Activated T-helper 1 cell treated with anti-CD3 and anti-CD28 coated beads, Interleukin-12 subunit alpha, Interleukin-12 subunit beta, Interleukin-2, Interleukin-4 antibody, amounts not matched to agents 30 ng/mL and 10 ng/mL and 1 ng/mL, durations not matched to agents 14 hours and 24 hours and 36 hours (primary cell): ENCODE measurements at regions not wholly inside any gene's neighbourhood (a gene's known extent, or its start where the extent isn't known, plus 50 kb on each side); places are given as distances from the start of the nearest gene placed in this dataset.

Experiments
- DNase-seq: peaks from one replicate; pipeline ENCODE4 v3.0.0; 2021; ENCODE audit warnings: low spot score
- H3K27ac Mint-ChIP-seq: one replicate; pipeline ENCODE4 v1.8.0; 2021; ENCODE audit warnings: mild to moderate bottlenecking, mixed read lengths
- H3K27me3 Mint-ChIP-seq: one replicate; pipeline ENCODE4 v1.8.0; 2022; ENCODE audit warnings: mild to moderate bottlenecking, moderate library complexity, mixed read lengths; ENCODE audit not compliant: insufficient read depth
- H3K36me3 Mint-ChIP-seq: one replicate; pipeline ENCODE4 v1.8.0; 2021; ENCODE audit warnings: low read depth, mixed read lengths
- H3K4me1 Mint-ChIP-seq: one replicate; pipeline ENCODE4 v1.8.0; 2021; ENCODE audit warnings: low read depth, mixed read lengths
- H3K4me3 Mint-ChIP-seq: one replicate; pipeline ENCODE4 v1.8.0; 2021; ENCODE audit warnings: mild to moderate bottlenecking, moderate library complexity, mixed read lengths
- H3K9me3 Mint-ChIP-seq: one replicate; pipeline ENCODE4 v1.8.0; 2021; ENCODE audit warnings: mixed read lengths
- intact Hi-C: fragments of 100-400 bp; cut with micrococcal nuclease; formaldehyde crosslinking; loops from one replicate; pipeline ENCODE4 v1.15.1; 2024

DNA sequence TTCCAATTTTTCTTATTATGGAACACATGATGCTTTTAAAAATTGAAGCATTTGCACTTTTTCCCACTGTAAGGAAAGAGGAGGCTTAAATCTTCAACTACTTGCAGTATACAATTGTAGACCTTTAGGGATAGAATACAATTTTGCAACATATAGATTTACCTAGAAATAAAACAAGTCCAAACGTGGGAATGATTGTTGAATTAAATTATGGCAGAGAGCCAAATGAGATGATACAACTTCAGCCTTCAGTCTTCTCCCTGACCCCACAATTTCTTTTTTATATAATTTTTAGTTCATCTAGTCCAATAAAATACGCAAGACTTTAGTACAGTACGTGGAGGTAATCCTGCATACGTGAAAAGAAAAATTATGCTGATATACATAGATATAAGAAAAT is 666.5 kb downstream of the SLC16A7 start:
- Mint-ChIP-seq H3K27me3 (no peaks in the 10 kb centered on the region), H3K4me3 (no peak overlapping the region), H3K36me3 (no peaks in the 10 kb centered on the region), H3K4me1 (no peaks in the 10 kb centered on the region), H3K27ac (no peak overlapping the region), H3K9me3 (no peaks in the 10 kb centered on the region)
- intact Hi-C loops, result no loop called here
- DNase-seq, result no peak

DNA sequence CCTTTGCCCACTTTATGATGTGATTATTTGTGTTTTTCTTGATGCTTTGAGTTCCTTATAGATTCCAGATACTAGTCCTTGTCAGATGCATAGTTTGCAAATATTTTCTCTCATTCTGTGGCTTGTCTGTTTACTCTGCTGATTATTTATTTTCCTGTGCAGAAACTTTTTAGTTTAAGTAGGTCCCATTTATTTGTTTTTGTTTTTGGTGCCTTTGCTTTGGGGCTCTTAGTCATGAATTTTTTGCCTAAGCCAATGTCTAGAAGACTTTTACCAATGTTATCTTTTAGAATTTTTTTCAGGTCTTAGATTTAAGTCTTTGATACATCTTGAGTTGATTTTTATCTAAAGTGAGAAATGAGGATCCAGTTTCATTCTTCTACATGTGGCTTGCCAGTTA is 667.3 kb downstream of the SLC16A7 start:
- intact Hi-C loops, result no loop called here
- DNase-seq, result no peak
- Mint-ChIP-seq H3K27me3 (no peaks in the 10 kb centered on the region), H3K4me3 (no peak overlapping the region), H3K27ac (no peak overlapping the region), H3K9me3 (no peaks in the 10 kb centered on the region), H3K4me1 (no peaks in the 10 kb centered on the region), H3K36me3 (no peaks in the 10 kb centered on the region)

GRCh38 chr12:60263836-60264493 is 668.1 kb downstream of the SLC16A7 start:
- no peak for DNase-seq
- intact Hi-C loops, result no loop called here
- H3K4me1 Mint-ChIP-seq, result no peaks in the 10 kb centered on the region
- H3K9me3 Mint-ChIP-seq, result no peaks in the 10 kb centered on the region
- H3K36me3 Mint-ChIP-seq, result no peaks in the 10 kb centered on the region
- H3K27ac Mint-ChIP-seq, result no peak overlapping the region
- no peak overlapping the region for H3K4me3 Mint-ChIP-seq
- no peaks in the 10 kb centered on the region for H3K27me3 Mint-ChIP-seq

GRCh38 chr12:60265741-60266140 is 669.9 kb downstream of the SLC16A7 start:
- H3K27me3 Mint-ChIP-seq, result no peaks in the 10 kb centered on the region
- H3K4me1 Mint-ChIP-seq, result no peaks in the 10 kb centered on the region
- H3K36me3 Mint-ChIP-seq, result no peaks in the 10 kb centered on the region
- H3K27ac Mint-ChIP-seq, result no peak overlapping the region
- no peak overlapping the region for H3K4me3 Mint-ChIP-seq
- intact Hi-C loops, result no loop called here
- no peak for DNase-seq
- peaks cover 1% of the 10 kb centered on the region for H3K9me3 Mint-ChIP-seq

GRCh38 chr12:60266381-60266852 is 670.6 kb downstream of the SLC16A7 start:
- Mint-ChIP-seq H3K4me3 (no peak overlapping the region), H3K27ac (no peak overlapping the region), H3K27me3 (no peaks in the 10 kb centered on the region), H3K4me1 (no peaks in the 10 kb centered on the region), H3K9me3 (peaks cover 8% of the 10 kb centered on the region), H3K36me3 (no peaks in the 10 kb centered on the region)
- no peak for DNase-seq
- intact Hi-C loops, result no loop called here

- Mint-ChIP-seq H3K4me1 (no peaks in the 10 kb centered on the region), H3K27ac (no peak overlapping the region), H3K4me3 (no peak overlapping the region), H3K27me3 (no peaks in the 10 kb centered on the region), H3K9me3 (peaks cover 8% of the 10 kb centered on the region), H3K36me3 (no peaks in the 10 kb centered on the region)
- intact Hi-C loops, result no loop called here
- no peak for DNase-seq
These were observed 673.9 kb downstream of the SLC16A7 start for GRCh38 chr12:60269611-60270269.

DNA sequence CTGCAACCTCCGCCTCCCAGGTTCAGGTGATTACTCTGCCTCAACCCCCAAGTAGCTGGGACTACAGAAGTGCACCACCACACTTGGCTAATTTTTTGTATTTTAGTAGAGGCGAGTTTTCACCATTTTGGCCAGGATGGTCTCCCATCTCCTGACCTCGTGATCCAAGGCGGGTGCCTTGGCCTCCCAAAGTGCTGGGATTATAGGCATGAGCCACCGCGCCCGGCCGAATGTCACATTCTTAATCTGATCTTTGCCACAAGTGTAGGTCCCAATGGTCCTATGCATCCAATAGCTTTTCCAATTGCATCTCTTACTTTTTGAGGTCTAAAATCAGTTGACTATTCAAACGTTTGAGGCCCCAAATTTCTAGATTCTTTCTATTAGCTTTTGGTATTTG is 676.0 kb downstream of the SLC16A7 start:
- intact Hi-C loops, result no loop called here
- Mint-ChIP-seq H3K27ac (no peak overlapping the region), H3K36me3 (no peaks in the 10 kb centered on the region), H3K9me3 (peaks cover 8% of the 10 kb centered on the region), H3K4me1 (no peaks in the 10 kb centered on the region), H3K27me3 (no peaks in the 10 kb centered on the region), H3K4me3 (no peak overlapping the region)
- no peak for DNase-seq

GRCh38 chr12:60278209-60278608 is 682.4 kb downstream of the SLC16A7 start:
- no peak overlapping the region for H3K4me3 Mint-ChIP-seq
- no peaks in the 10 kb centered on the region for H3K4me1 Mint-ChIP-seq
- intact Hi-C loops, result no loop called here
- H3K36me3 Mint-ChIP-seq, result no peaks in the 10 kb centered on the region
- DNase-seq, result no peak
- H3K27me3 Mint-ChIP-seq, result peaks cover 2% of the 10 kb centered on the region
- no peaks in the 10 kb centered on the region for H3K9me3 Mint-ChIP-seq
- H3K27ac Mint-ChIP-seq, result no peak overlapping the region

DNA sequence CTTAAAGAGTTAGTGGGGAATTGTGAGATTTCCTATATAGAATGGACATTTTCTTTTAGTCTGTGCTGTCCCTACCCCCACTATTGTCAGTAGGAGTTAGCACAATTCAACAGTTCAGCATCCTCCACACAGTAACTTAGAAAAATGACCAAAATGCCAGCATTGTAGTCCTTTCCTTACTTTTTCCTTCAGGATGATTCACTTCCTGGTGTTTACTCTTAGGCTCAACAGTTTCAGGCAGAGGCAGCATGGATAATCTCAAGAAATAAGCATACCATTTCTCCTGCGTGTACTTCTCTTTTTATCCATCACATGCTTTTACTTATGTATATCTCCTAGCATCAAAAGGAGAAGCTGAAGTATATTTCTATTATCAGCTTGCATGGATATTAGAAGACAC is 683.4 kb downstream of the SLC16A7 start:
- no peaks in the 10 kb centered on the region for H3K36me3 Mint-ChIP-seq

DNA sequence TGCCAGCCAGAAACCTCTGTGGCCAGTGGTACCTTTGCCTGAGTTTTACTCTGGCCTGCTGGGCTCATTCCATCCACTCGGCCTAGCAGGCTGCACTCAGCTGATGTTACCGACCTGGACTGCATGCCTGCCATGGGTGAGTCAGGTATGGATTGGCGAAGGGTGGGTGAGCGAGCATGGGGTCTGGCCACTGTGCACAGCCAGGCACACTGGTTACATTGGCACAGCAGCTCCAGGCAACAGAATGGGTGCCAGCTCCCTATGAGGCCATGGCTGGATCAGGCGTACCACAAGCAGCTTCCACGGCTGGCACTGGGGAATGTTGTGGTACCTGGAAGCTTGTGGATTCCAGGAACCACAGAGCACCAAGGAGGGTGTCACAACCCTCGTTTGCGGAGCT is 685.7 kb downstream of the SLC16A7 start:
- no peak for DNase-seq
- intact Hi-C loops, result no loop called here
- Mint-ChIP-seq H3K27ac (no peak overlapping the region), H3K9me3 (no peaks in the 10 kb centered on the region), H3K4me3 (no peak overlapping the region), H3K36me3 (no peaks in the 10 kb centered on the region), H3K27me3 (peaks cover 2% of the 10 kb centered on the region), H3K4me1 (no peaks in the 10 kb centered on the region)

More for the DNA sequence above, 683.4 kb downstream of the SLC16A7 start:
- Mint-ChIP-seq H3K4me1 (no peaks in the 10 kb centered on the region), H3K27me3 (peaks cover 2% of the 10 kb centered on the region), H3K4me3 (no peak overlapping the region), H3K9me3 (no peaks in the 10 kb centered on the region), H3K27ac (no peak overlapping the region)
- no peak for DNase-seq
- intact Hi-C loops, result no loop called here

GRCh38 chr12:60290532-60290931 is 694.7 kb downstream of the SLC16A7 start:
- DNase-seq, result no peak
- no peak overlapping the region for H3K27ac Mint-ChIP-seq
- no peak overlapping the region for H3K4me3 Mint-ChIP-seq
- H3K4me1 Mint-ChIP-seq, result no peaks in the 10 kb centered on the region
- no peaks in the 10 kb centered on the region for H3K9me3 Mint-ChIP-seq
- H3K27me3 Mint-ChIP-seq, result no peaks in the 10 kb centered on the region
- H3K36me3 Mint-ChIP-seq, result no peaks in the 10 kb centered on the region
- intact Hi-C loops, result no loop called here

- Mint-ChIP-seq H3K27me3 (no peaks in the 10 kb centered on the region), H3K36me3 (no peaks in the 10 kb centered on the region), H3K27ac (no peak overlapping the region), H3K4me1 (no peaks in the 10 kb centered on the region), H3K4me3 (no peak overlapping the region), H3K9me3 (no peaks in the 10 kb centered on the region)
- no peak for DNase-seq
- intact Hi-C loops, result no loop called here
These were observed 712.6 kb downstream of the SLC16A7 start for GRCh38 chr12:60308366-60308991.

GRCh38 chr12:60311940-60312339 is 716.1 kb downstream of the SLC16A7 start:
- Mint-ChIP-seq H3K36me3 (no peaks in the 10 kb centered on the region), H3K27ac (no peak overlapping the region), H3K4me1 (no peaks in the 10 kb centered on the region), H3K27me3 (no peaks in the 10 kb centered on the region), H3K4me3 (no peak overlapping the region), H3K9me3 (no peaks in the 10 kb centered on the region)
- DNase-seq, result no peak
- intact Hi-C loops, result no loop called here
